ENCODE measurements at regions not wholly inside any gene's neighbourhood (a gene's known extent, or its start where the extent isn't known, plus 50 kb on each side); places are given as distances from the start of the nearest gene placed in this dataset.

- H3K4me3 ChIP-seq (ENCODE audit: low read length in 2 of 2) = no peak overlapping the region
- no peak for DNase-seq
- no peaks in the 10 kb centered on the region for H3K27me3 ChIP-seq (ENCODE audit: control insufficient read depth in 1 of 2, insufficient read depth in 2 of 2, low read length in 1 of 2)
- intact Hi-C loops (cut with DNase I) = no loop called here
- 55 to 67% methylated on average over 5 of the region's 5 CpGs for WGBS, 2 donors
- peaks cover 1% of the 10 kb centered on the region for H3K9me3 ChIP-seq (ENCODE audit: control insufficient read depth, low read length)
- no peak overlapping the region for H3K27ac ChIP-seq (ENCODE audit: low read depth in 1 of 2, low read length in 2 of 2)
- H3K4me1 ChIP-seq (ENCODE audit: control insufficient read depth in 1 of 2, insufficient read depth in 2 of 2, low read length in 2 of 2) = no peaks in the 10 kb centered on the region
- H3K36me3 ChIP-seq (ENCODE audit: control insufficient read depth in 1 of 2, insufficient read depth in 2 of 2, low read length in 1 of 2) = no peaks in the 10 kb centered on the region
- no peak for ATAC-seq (ENCODE audit: low FRiP score)
Observed at GRCh38 chr9:119652931-119653330, 283.7 kb upstream of the BRINP1 start.

GRCh38 chr9:119649205-119649604 is 280.0 kb upstream of the BRINP1 start:
- no peaks in the 10 kb centered on the region for H3K36me3 ChIP-seq (ENCODE audit: control insufficient read depth in 1 of 2, insufficient read depth in 2 of 2, low read length in 1 of 2)
- DNase-seq = no peak
- no peak overlapping the region for H3K27ac ChIP-seq (ENCODE audit: low read depth in 1 of 2, low read length in 2 of 2)
- H3K4me3 ChIP-seq (ENCODE audit: low read length in 2 of 2) = no peak overlapping the region
- ATAC-seq (ENCODE audit: low FRiP score) = no peak
- H3K4me1 ChIP-seq (ENCODE audit: control insufficient read depth in 1 of 2, insufficient read depth in 2 of 2, low read length in 2 of 2) = no peaks in the 10 kb centered on the region
- H3K27me3 ChIP-seq (ENCODE audit: control insufficient read depth in 1 of 2, insufficient read depth in 2 of 2, low read length in 1 of 2) = no peaks in the 10 kb centered on the region
- intact Hi-C loops (cut with DNase I) = no loop called here
- H3K9me3 ChIP-seq (ENCODE audit: control insufficient read depth, low read length) = peaks cover 3% of the 10 kb centered on the region

GRCh38 chr9:119639287-119639955 is 270.2 kb upstream of the BRINP1 start:
- no peak overlapping the region for H3K27ac ChIP-seq (ENCODE audit: low read depth in 1 of 2, low read length in 2 of 2)
- H3K27me3 ChIP-seq (ENCODE audit: control insufficient read depth in 1 of 2, insufficient read depth in 2 of 2, low read length in 1 of 2) = no peaks in the 10 kb centered on the region
- intact Hi-C loops (cut with DNase I) = no loop called here
- ATAC-seq (ENCODE audit: low FRiP score) (peak; percentile 70), DNase-seq (no peak)
- 55 to 56% methylated on average over 12 of the region's 12 CpGs for WGBS, 2 donors
- no peaks in the 10 kb centered on the region for H3K4me1 ChIP-seq (ENCODE audit: control insufficient read depth in 1 of 2, insufficient read depth in 2 of 2, low read length in 2 of 2)
- H3K36me3 ChIP-seq (ENCODE audit: control insufficient read depth in 1 of 2, insufficient read depth in 2 of 2, low read length in 1 of 2) = no peaks in the 10 kb centered on the region
- H3K4me3 ChIP-seq (ENCODE audit: low read length in 2 of 2) = no peak overlapping the region
- H3K9me3 ChIP-seq (ENCODE audit: control insufficient read depth, low read length) = no peaks in the 10 kb centered on the region

- Histone ChIP-seq H3K4me1 (ENCODE audit: control insufficient read depth in 1 of 2, insufficient read depth in 2 of 2, low read length in 2 of 2) (no peaks in the 10 kb centered on the region), H3K4me3 (ENCODE audit: low read length in 2 of 2) (no peak overlapping the region), H3K9me3 (ENCODE audit: control insufficient read depth, low read length) (no peaks in the 10 kb centered on the region), H3K27me3 (ENCODE audit: control insufficient read depth in 1 of 2, insufficient read depth in 2 of 2, low read length in 1 of 2) (no peaks in the 10 kb centered on the region), H3K36me3 (ENCODE audit: control insufficient read depth in 1 of 2, insufficient read depth in 2 of 2, low read length in 1 of 2) (no peaks in the 10 kb centered on the region), H3K27ac (ENCODE audit: low read depth in 1 of 2, low read length in 2 of 2) (no peak overlapping the region)
- 73 to 74% methylated on average over 8 of the region's 8 CpGs for WGBS, 2 donors
- ATAC-seq (ENCODE audit: low FRiP score) (no peak), DNase-seq (no peak)
- intact Hi-C loops (cut with DNase I) = no loop called here
Observed at GRCh38 chr9:119634006-119634405, 264.8 kb upstream of the BRINP1 start.

GRCh38 chr9:119611565-119611964 is 242.3 kb upstream of the BRINP1 start:
- intact Hi-C loops (cut with DNase I) = no loop called here
- H3K27ac ChIP-seq (ENCODE audit: low read depth in 1 of 2, low read length in 2 of 2) = no peak overlapping the region
- no peaks in the 10 kb centered on the region for H3K27me3 ChIP-seq (ENCODE audit: control insufficient read depth in 1 of 2, insufficient read depth in 2 of 2, low read length in 1 of 2)
- 5 to 29% methylated on average over 1 of the region's 1 CpG for WGBS, 2 donors
- DNase-seq = no peak
- no peaks in the 10 kb centered on the region for H3K36me3 ChIP-seq (ENCODE audit: control insufficient read depth in 1 of 2, insufficient read depth in 2 of 2, low read length in 1 of 2)
- H3K9me3 ChIP-seq (ENCODE audit: control insufficient read depth, low read length) = peaks cover 2% of the 10 kb centered on the region
- ATAC-seq (ENCODE audit: low FRiP score) = no peak
- H3K4me3 ChIP-seq (ENCODE audit: low read length in 2 of 2) = no peak overlapping the region
- H3K4me1 ChIP-seq (ENCODE audit: control insufficient read depth in 1 of 2, insufficient read depth in 2 of 2, low read length in 2 of 2) = no peaks in the 10 kb centered on the region

- 91 to 93% methylated on average over 2 of the region's 2 CpGs for WGBS, 2 donors
- Histone ChIP-seq H3K36me3 (ENCODE audit: control insufficient read depth in 1 of 2, insufficient read depth in 2 of 2, low read length in 1 of 2) (no peaks in the 10 kb centered on the region), H3K27me3 (ENCODE audit: control insufficient read depth in 1 of 2, insufficient read depth in 2 of 2, low read length in 1 of 2) (no peaks in the 10 kb centered on the region), H3K9me3 (ENCODE audit: control insufficient read depth, low read length) (peaks cover 2% of the 10 kb centered on the region), H3K4me3 (ENCODE audit: low read length in 2 of 2) (no peak overlapping the region), H3K27ac (ENCODE audit: low read depth in 1 of 2, low read length in 2 of 2) (no peak overlapping the region), H3K4me1 (ENCODE audit: control insufficient read depth in 1 of 2, insufficient read depth in 2 of 2, low read length in 2 of 2) (no peaks in the 10 kb centered on the region)
- no peak for ATAC-seq (ENCODE audit: low FRiP score)
- intact Hi-C loops (cut with DNase I) = no loop called here
- DNase-seq = no peak
Observed at GRCh38 chr9:119609277-119609971, 240.2 kb upstream of the BRINP1 start.

GRCh38 chr9:119601632-119602031 is 232.4 kb upstream of the BRINP1 start:
- Histone ChIP-seq H3K4me1 (ENCODE audit: control insufficient read depth in 1 of 2, insufficient read depth in 2 of 2, low read length in 2 of 2) (no peaks in the 10 kb centered on the region), H3K27me3 (ENCODE audit: control insufficient read depth in 1 of 2, insufficient read depth in 2 of 2, low read length in 1 of 2) (no peaks in the 10 kb centered on the region), H3K27ac (ENCODE audit: low read depth in 1 of 2, low read length in 2 of 2) (no peak overlapping the region), H3K9me3 (ENCODE audit: control insufficient read depth, low read length) (no peaks in the 10 kb centered on the region), H3K36me3 (ENCODE audit: control insufficient read depth in 1 of 2, insufficient read depth in 2 of 2, low read length in 1 of 2) (no peaks in the 10 kb centered on the region), H3K4me3 (ENCODE audit: low read length in 2 of 2) (no peak overlapping the region)
- intact Hi-C loops (cut with DNase I) = no loop called here
- ATAC-seq (ENCODE audit: low FRiP score) = peak; percentile 56
- no peak for DNase-seq

- no peak overlapping the region for H3K27ac ChIP-seq (ENCODE audit: low read depth in 1 of 2, low read length in 2 of 2)
- DNase-seq (no peak), ATAC-seq (ENCODE audit: low FRiP score) (no peak)
- H3K9me3 ChIP-seq (ENCODE audit: control insufficient read depth, low read length) = no peaks in the 10 kb centered on the region
- no peak overlapping the region for H3K4me3 ChIP-seq (ENCODE audit: low read length in 2 of 2)
- intact Hi-C loops (cut with DNase I) = no loop called here
- no peaks in the 10 kb centered on the region for H3K27me3 ChIP-seq (ENCODE audit: control insufficient read depth in 1 of 2, insufficient read depth in 2 of 2, low read length in 1 of 2)
- WGBS, 2 donors = 44 to 57% methylated on average over 3 of the region's 3 CpGs
- no peaks in the 10 kb centered on the region for H3K4me1 ChIP-seq (ENCODE audit: control insufficient read depth in 1 of 2, insufficient read depth in 2 of 2, low read length in 2 of 2)
- H3K36me3 ChIP-seq (ENCODE audit: control insufficient read depth in 1 of 2, insufficient read depth in 2 of 2, low read length in 1 of 2) = no peaks in the 10 kb centered on the region
Observed at GRCh38 chr9:119597499-119597898, 228.3 kb upstream of the BRINP1 start.

- H3K9me3 ChIP-seq (ENCODE audit: control insufficient read depth, low read length) = no peaks in the 10 kb centered on the region
- H3K27ac ChIP-seq (ENCODE audit: low read depth in 1 of 2, low read length in 2 of 2) = no peak overlapping the region
- DNase-seq = no peak
- intact Hi-C loops (cut with DNase I) = no loop called here
- H3K4me3 ChIP-seq (ENCODE audit: low read length in 2 of 2) = no peak overlapping the region
- no peak for ATAC-seq (ENCODE audit: low FRiP score)
- no peaks in the 10 kb centered on the region for H3K4me1 ChIP-seq (ENCODE audit: control insufficient read depth in 1 of 2, insufficient read depth in 2 of 2, low read length in 2 of 2)
- no peaks in the 10 kb centered on the region for H3K27me3 ChIP-seq (ENCODE audit: control insufficient read depth in 1 of 2, insufficient read depth in 2 of 2, low read length in 1 of 2)
- H3K36me3 ChIP-seq (ENCODE audit: control insufficient read depth in 1 of 2, insufficient read depth in 2 of 2, low read length in 1 of 2) = no peaks in the 10 kb centered on the region
- WGBS, 2 donors = 76 to 78% methylated on average over 4 of the region's 4 CpGs
Observed at GRCh38 chr9:119596703-119597102, 227.5 kb upstream of the BRINP1 start.
